ENCODE measurements at regions not wholly inside any gene's neighbourhood (a gene's known extent, or its start where the extent isn't known, plus 50 kb on each side); places are given as distances from the start of the nearest gene placed in this dataset.
"Not testable (repeated sequence)": the region's sequence is repeated elsewhere in the genome, so short reads cannot be mapped to it uniquely, and the experiment has no call there.

DNA sequence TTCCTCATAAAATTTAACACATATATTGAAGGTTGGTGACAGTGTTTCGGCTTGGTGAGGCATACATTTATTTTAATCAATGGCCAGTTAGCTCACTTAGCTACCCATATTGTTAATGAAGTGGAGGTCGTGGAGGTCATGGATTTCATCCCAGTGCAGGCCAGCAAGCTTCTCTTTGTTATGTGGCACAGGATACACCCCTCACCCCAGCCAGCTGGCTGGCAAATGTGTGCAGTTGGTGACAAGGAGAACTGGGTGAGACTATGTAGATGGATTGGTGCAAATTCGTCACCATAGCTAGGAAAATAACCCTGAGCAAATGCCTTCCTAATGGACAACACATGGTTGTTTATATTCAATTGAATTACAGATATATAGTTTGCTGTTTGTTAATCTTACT, 50.5 kb upstream of the FOXP2 start:
- Histone ChIP-seq H3K36me3 (ENCODE audit: control insufficient read depth, insufficient read depth, low read length) (no peaks in the 10 kb centered on the region), H3K27me3 (ENCODE audit: control insufficient read depth, insufficient read depth, low read length) (no peaks in the 10 kb centered on the region), H3K4me3 (ENCODE audit: low read length) (no peak overlapping the region), H3K9me3 (ENCODE audit: control insufficient read depth, low read depth, low read length) (no peaks in the 10 kb centered on the region), H3K27ac (ENCODE audit: low read length) (no peak overlapping the region), H3K4me1 (ENCODE audit: control insufficient read depth, insufficient read depth, low read length) (no peaks in the 10 kb centered on the region)
- no peak for DNase-seq
- WGBS (ENCODE audit: insufficient coverage, low lambda C conversion rate): 100% methylated on average over 1 of the region's 3 CpGs

DNA sequence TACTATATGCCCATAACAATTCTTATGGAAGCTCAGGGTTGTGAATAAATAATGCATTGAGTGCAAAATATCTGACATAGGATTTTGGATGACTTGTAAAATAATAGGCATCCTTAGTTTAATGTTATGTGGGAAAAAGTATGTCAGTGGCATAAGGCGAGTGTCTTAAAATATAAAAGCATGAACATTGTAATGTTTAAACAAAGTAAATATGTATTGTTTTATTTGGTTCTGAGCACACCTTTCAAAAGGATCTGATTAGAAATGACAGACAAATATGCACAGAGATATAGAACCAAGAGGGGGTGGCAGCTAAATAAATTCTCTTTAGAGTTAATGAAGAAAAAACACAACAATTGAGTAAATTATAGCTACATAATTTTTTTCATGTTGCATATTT, 51.3 kb upstream of the FOXP2 start:
- H3K4me3 ChIP-seq (ENCODE audit: low read length): no peak overlapping the region
- no peaks in the 10 kb centered on the region for H3K36me3 ChIP-seq (ENCODE audit: control insufficient read depth, insufficient read depth, low read length)
- WGBS (ENCODE audit: insufficient coverage, low lambda C conversion rate): 100% methylated on average over 1 of the region's 1 CpG
- no peaks in the 10 kb centered on the region for H3K27me3 ChIP-seq (ENCODE audit: control insufficient read depth, insufficient read depth, low read length)
- DNase-seq: no peak
- no peaks in the 10 kb centered on the region for H3K4me1 ChIP-seq (ENCODE audit: control insufficient read depth, insufficient read depth, low read length)
- H3K27ac ChIP-seq (ENCODE audit: low read length): no peak overlapping the region
- H3K9me3 ChIP-seq (ENCODE audit: control insufficient read depth, low read depth, low read length): no peaks in the 10 kb centered on the region

DNA sequence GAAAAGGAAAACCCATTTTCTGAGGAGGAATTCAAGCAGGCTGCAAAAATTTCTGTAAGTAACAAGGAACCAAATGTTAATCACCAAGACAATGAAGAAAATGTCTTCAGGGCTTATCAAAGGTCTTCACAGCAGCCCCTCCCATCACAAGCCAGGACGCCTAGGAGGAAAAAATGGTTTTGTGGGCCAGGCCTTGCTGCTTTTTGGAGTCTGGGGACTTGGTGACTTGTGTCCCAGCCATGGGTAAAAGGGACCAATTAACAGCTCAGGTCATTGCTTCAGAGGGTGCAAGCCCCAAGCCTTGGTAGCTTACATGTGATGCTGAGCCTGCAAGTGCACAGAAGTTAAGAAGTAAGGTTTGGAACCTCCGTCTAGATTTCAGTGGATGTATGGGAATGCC, 55.7 kb upstream of the FOXP2 start:
- Histone ChIP-seq H3K4me1 (ENCODE audit: control insufficient read depth, insufficient read depth, low read length) (no peaks in the 10 kb centered on the region), H3K36me3 (ENCODE audit: control insufficient read depth, insufficient read depth, low read length) (no peaks in the 10 kb centered on the region), H3K4me3 (ENCODE audit: low read length) (no peak overlapping the region), H3K9me3 (ENCODE audit: control insufficient read depth, low read depth, low read length) (no peaks in the 10 kb centered on the region), H3K27ac (ENCODE audit: low read length) (no peak overlapping the region), H3K27me3 (ENCODE audit: control insufficient read depth, insufficient read depth, low read length) (no peaks in the 10 kb centered on the region)
- WGBS (ENCODE audit: insufficient coverage, low lambda C conversion rate): no CpG with 5 or more reads among the region's 2 CpGs
- no peak for DNase-seq

DNA sequence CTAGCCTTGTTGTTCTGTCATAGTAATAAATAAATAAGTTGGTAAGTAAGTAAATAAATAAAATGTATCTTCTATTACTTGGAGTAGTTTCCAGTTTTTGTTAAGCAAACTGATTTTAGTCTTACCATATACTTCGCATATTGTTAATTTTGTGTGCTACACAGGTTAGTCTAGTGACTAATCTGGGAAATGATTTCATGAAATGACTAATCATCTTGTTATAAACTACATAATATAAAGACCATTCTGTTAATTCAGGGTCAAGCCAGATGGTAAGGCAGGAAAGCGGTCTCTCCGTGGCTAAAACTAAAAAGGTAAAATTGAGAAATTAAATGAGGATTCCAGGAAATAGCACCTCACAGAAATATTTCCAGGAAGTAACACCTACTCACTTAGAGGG, 58.5 kb upstream of the FOXP2 start:
- WGBS (ENCODE audit: insufficient coverage, low lambda C conversion rate): 80% methylated on average over 1 of the region's 3 CpGs
- Histone ChIP-seq H3K27ac (ENCODE audit: low read length) (no peak overlapping the region), H3K27me3 (ENCODE audit: control insufficient read depth, insufficient read depth, low read length) (no peaks in the 10 kb centered on the region), H3K36me3 (ENCODE audit: control insufficient read depth, insufficient read depth, low read length) (no peaks in the 10 kb centered on the region), H3K9me3 (ENCODE audit: control insufficient read depth, low read depth, low read length) (no peaks in the 10 kb centered on the region), H3K4me1 (ENCODE audit: control insufficient read depth, insufficient read depth, low read length) (no peaks in the 10 kb centered on the region), H3K4me3 (ENCODE audit: low read length) (no peak overlapping the region)
- DNase-seq: no peak

DNA sequence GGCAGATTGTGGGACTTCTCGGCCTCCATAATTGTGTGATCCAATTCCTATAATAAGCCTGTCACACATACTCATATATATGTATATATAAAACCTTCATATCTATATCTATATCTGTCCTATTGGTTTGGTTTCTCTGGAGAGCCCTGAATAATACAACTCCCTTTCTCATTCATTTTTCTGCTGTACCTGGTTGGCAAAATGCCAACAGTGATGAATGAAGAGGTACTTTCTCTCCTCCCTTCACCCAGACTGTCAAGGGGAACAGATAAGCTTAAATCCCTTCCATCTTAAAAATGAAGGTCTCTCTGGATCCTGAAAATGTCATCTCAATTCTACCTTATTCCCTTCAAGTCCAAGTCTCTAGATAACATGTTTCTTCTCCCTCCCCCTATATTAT, 60.3 kb upstream of the FOXP2 start:
- Histone ChIP-seq H3K36me3 (ENCODE audit: control insufficient read depth, insufficient read depth, low read length) (no peaks in the 10 kb centered on the region), H3K27me3 (ENCODE audit: control insufficient read depth, insufficient read depth, low read length) (no peaks in the 10 kb centered on the region), H3K4me1 (ENCODE audit: control insufficient read depth, insufficient read depth, low read length) (no peaks in the 10 kb centered on the region), H3K9me3 (ENCODE audit: control insufficient read depth, low read depth, low read length) (no peaks in the 10 kb centered on the region), H3K27ac (ENCODE audit: low read length) (no peak overlapping the region), H3K4me3 (ENCODE audit: low read length) (no peak overlapping the region)
- no peak for DNase-seq
- no CpG with 5 or more reads among the region's 1 CpG for WGBS (ENCODE audit: insufficient coverage, low lambda C conversion rate)

DNA sequence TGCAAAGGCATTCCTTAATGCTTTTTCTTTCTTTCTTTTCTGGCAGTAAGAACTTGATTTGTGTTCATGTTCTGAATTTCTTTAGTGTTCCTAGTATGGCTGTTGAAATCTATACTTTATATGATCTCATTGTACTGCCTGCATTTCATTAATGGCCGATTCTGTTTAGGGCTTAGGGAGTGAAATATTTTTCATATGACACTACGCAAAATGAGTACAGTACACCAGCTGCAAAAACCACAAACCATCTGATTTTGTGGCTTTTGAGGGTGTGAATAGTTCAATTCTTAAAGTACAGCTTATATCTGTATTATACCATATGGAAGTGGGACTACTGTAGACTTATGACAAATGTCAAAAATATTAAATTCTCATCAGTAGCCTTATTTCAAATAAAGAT, 69.1 kb upstream of the FOXP2 start:
- Histone ChIP-seq H3K27me3 (ENCODE audit: control insufficient read depth, insufficient read depth, low read length) (no peaks in the 10 kb centered on the region), H3K36me3 (ENCODE audit: control insufficient read depth, insufficient read depth, low read length) (no peaks in the 10 kb centered on the region), H3K4me3 (ENCODE audit: low read length) (no peak overlapping the region), H3K4me1 (ENCODE audit: control insufficient read depth, insufficient read depth, low read length) (no peaks in the 10 kb centered on the region), H3K9me3 (ENCODE audit: control insufficient read depth, low read depth, low read length) (no peaks in the 10 kb centered on the region), H3K27ac (ENCODE audit: low read length) (no peak overlapping the region)
- WGBS (ENCODE audit: insufficient coverage, low lambda C conversion rate): no CpG with 5 or more reads among the region's 2 CpGs
- no peak for DNase-seq

DNA sequence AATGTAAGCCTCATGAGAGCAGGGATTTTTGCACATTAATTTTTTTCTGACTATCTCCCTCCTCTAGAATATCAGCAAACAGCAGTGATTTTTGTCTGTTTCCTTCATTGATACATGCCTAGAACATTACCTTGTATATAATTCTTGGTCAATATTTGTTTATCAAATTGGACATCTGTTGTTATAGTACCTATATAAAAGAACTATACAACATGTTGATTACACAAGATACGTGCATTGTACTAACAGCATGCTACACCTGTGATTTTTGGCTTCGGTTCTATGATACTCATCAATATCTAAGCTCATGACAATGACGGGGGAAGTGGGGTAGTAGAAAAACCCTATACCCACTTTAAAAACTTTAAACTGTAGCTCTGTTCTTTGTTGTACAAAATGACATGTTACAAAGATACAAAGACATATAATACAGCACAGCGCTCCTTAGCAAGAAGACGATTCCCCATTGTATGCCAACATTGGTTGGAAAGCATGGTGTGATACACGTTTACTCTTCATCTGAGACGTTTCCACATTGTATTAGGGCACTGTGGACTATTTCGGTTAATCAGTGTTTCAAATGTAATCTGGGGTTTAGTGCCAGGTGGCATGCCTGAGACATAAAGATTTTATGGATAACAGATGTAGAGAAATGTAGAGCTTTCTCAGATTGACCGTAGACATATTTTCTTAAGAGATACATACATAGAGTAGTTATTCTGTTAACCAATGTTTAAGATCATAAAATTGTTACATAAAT, 70.5 kb upstream of the FOXP2 start:
- no CpG with 5 or more reads among the region's 9 CpGs for WGBS (ENCODE audit: insufficient coverage, low lambda C conversion rate)
- Histone ChIP-seq H3K27me3 (ENCODE audit: control insufficient read depth, insufficient read depth, low read length) (no peaks in the 10 kb centered on the region), H3K4me3 (ENCODE audit: low read length) (no peak overlapping the region), H3K9me3 (ENCODE audit: control insufficient read depth, low read depth, low read length) (no peaks in the 10 kb centered on the region), H3K27ac (ENCODE audit: low read length) (no peak overlapping the region), H3K36me3 (ENCODE audit: control insufficient read depth, insufficient read depth, low read length) (no peaks in the 10 kb centered on the region), H3K4me1 (ENCODE audit: control insufficient read depth, insufficient read depth, low read length) (no peaks in the 10 kb centered on the region)
- no peak for DNase-seq

DNA sequence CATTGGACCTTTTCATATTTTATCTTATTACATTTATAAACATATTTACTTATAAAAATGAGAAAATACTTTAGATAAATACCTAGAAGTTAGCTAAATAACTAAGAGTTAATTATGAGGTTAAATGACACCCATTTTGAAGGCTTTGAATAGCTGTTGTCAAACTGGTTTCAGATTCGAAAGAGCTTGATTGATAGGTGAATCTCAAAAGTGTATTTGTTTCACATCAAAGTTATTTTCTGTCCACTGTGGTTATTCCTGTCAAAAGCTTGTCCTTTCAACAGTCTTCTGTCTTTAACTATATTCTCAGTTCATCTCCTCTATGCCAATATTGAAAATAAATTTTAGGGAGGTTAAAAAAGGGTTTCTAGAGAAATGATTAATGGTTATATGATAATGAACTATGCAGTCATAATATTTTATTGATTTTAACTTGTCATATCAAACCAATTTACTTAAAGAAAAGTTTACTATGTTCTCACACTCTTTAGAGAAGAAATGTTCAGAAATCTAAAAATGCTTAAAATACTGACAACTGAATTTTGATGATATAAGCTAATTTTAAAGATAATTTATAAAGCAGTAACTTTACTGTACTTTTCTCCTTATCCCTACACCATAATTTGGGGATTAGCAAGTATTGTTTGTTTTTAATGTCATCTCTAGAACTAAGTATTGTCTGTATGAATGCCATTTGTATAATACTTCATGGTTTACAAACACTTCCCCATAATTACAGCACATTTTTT, 72.0 kb upstream of the FOXP2 start:
- Histone ChIP-seq H3K9me3 (ENCODE audit: control insufficient read depth, low read depth, low read length) (no peaks in the 10 kb centered on the region), H3K27me3 (ENCODE audit: control insufficient read depth, insufficient read depth, low read length) (no peaks in the 10 kb centered on the region), H3K4me3 (ENCODE audit: low read length) (no peak overlapping the region), H3K4me1 (ENCODE audit: control insufficient read depth, insufficient read depth, low read length) (no peaks in the 10 kb centered on the region), H3K27ac (ENCODE audit: low read length) (no peak overlapping the region), H3K36me3 (ENCODE audit: control insufficient read depth, insufficient read depth, low read length) (no peaks in the 10 kb centered on the region)
- WGBS (ENCODE audit: insufficient coverage, low lambda C conversion rate): 100% methylated on average over 1 of the region's 1 CpG
- DNase-seq: no peak

DNA sequence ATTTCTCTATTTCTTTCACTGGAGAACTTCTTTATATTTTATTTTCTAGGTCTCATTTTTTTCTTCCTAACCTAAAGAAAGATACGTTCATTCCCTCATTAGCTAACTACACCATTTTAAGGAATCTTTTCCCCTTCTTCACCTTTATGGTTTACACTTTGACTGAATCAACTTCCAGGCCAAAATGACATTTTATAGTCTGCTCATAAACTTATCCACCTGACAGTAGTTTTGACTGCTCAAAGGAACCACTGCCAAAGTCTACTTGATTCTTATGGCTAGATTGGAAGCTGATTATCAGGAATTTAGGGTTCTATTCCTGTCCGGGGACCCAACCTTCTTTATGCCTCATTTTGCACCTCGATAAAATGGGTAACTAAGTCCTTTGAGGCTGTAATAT, 73.0 kb upstream of the FOXP2 start:
- no peak overlapping the region for H3K4me3 ChIP-seq (ENCODE audit: low read length)
- no peak for DNase-seq
- no peaks in the 10 kb centered on the region for H3K27me3 ChIP-seq (ENCODE audit: control insufficient read depth, insufficient read depth, low read length)
- WGBS (ENCODE audit: insufficient coverage, low lambda C conversion rate): 91% methylated on average over 3 of the region's 3 CpGs
- H3K27ac ChIP-seq (ENCODE audit: low read length): no peak overlapping the region
- H3K4me1 ChIP-seq (ENCODE audit: control insufficient read depth, insufficient read depth, low read length): no peaks in the 10 kb centered on the region
- no peaks in the 10 kb centered on the region for H3K36me3 ChIP-seq (ENCODE audit: control insufficient read depth, insufficient read depth, low read length)
- no peaks in the 10 kb centered on the region for H3K9me3 ChIP-seq (ENCODE audit: control insufficient read depth, low read depth, low read length)

DNA sequence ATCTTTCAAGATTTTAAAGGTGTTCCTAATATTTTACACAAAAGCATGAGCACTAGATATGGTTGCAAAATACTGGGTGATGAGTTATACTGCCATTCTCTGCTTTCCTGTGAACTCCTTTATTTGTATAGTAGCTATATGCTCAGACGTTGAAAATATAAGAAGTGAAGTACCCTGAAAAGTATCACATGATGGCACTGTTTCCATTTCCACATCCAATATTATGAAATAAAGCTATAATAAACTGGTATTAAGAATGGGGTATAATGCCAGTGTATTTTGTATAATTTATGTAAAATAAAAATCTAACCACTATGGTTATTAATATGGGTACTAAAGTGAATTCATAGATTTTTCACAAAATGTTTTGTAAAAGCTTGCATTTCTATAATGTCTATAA, 79.6 kb upstream of the FOXP2 start:
- Histone ChIP-seq H3K4me3 (ENCODE audit: low read length) (no peak overlapping the region), H3K36me3 (ENCODE audit: control insufficient read depth, insufficient read depth, low read length) (no peaks in the 10 kb centered on the region), H3K27me3 (ENCODE audit: control insufficient read depth, insufficient read depth, low read length) (no peaks in the 10 kb centered on the region), H3K4me1 (ENCODE audit: control insufficient read depth, insufficient read depth, low read length) (no peaks in the 10 kb centered on the region), H3K9me3 (ENCODE audit: control insufficient read depth, low read depth, low read length) (no peaks in the 10 kb centered on the region), H3K27ac (ENCODE audit: low read length) (no peak overlapping the region)
- no CpG with 5 or more reads among the region's 1 CpG for WGBS (ENCODE audit: insufficient coverage, low lambda C conversion rate)
- no peak for DNase-seq

DNA sequence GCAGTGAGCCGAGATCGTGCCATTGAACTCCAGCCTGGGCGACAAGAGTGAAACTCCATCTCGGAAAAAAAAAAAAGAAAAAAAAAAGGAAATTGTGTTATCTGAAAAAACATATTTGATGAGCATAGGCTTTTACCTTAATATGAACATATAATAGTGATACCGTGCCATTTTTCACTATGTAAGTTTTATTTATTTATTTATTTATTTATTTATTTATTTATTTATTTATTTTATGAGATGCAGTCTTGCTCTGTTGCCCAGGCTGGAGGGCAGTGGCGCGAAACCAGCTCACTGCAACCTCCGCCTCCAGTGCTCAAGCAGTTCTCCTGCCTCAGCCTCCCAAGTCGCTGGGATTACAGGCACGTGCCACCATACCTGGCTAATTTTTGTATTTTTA, 85.2 kb upstream of the FOXP2 start:
- DNase-seq; H3K27me3 ChIP-seq (ENCODE audit: control insufficient read depth, insufficient read depth, low read length); H3K36me3 ChIP-seq (ENCODE audit: control insufficient read depth, insufficient read depth, low read length); H3K27ac ChIP-seq (ENCODE audit: low read length); H3K4me3 ChIP-seq (ENCODE audit: low read length); H3K9me3 ChIP-seq (ENCODE audit: control insufficient read depth, low read depth, low read length); H3K4me1 ChIP-seq (ENCODE audit: control insufficient read depth, insufficient read depth, low read length): not testable (repeated sequence)
- WGBS (ENCODE audit: insufficient coverage, low lambda C conversion rate): 86% methylated on average over 5 of the region's 10 CpGs
